ENCODE measurements at regions not wholly inside any gene's neighbourhood (a gene's known extent, or its start where the extent isn't known, plus 50 kb on each side); places are given as distances from the start of the nearest gene placed in this dataset.

- Histone ChIP-seq H3K9ac (ENCODE audit: insufficient read depth, low read depth, low read length) (no peak overlapping the region), H3K9me3 (ENCODE audit: low read length) (no peaks in the 10 kb centered on the region), H3K4me3 (replicated peaks in 1 of 3; ENCODE audit: insufficient read depth in 1 of 3, low read depth in 2 of 3, low read length in 3 of 3) (no peak overlapping the region), H3K27ac (ENCODE audit: extremely low read length, insufficient read depth, low read length) (no peak overlapping the region), H3K4me2 (ENCODE audit: low read depth, low read length) (no peak overlapping the region), H3K36me3 (replicated peaks in 1 of 2; ENCODE audit: control insufficient read depth in 1 of 2, insufficient read depth in 2 of 2, low read length in 2 of 2) (no peaks in the 10 kb centered on the region), H3K79me2 (ENCODE audit: insufficient read depth, low read length) (no peaks in the 10 kb centered on the region), H3K27me3 (ENCODE audit: control insufficient read depth in 1 of 2, insufficient read depth in 2 of 2, low read length in 2 of 2) (no peaks in the 10 kb centered on the region), H3K4me1 (ENCODE audit: insufficient read depth, low read length) (peaks cover 14% of the 10 kb centered on the region), H2AFZ (ENCODE audit: low read length) (no peak overlapping the region), H4K20me1 (ENCODE audit: insufficient read depth, low read length) (no peaks in the 10 kb centered on the region)
- ChIA-PET CTCF (ENCODE audit: low intra/inter-chr PET ratio, low total read pairs) (no interaction called here), POLR2A (no interaction called here)
- 52% methylated on average over 2 of the region's 2 CpGs for WGBS (ENCODE audit: low lambda C conversion rate)
- FAIRE-seq (no peak), ATAC-seq (no peak), DNase-seq (ENCODE audit: low spot score) (no peak)
- intact Hi-C loops (cut with micrococcal nuclease; ENCODE audit: unreplicated experiment): no loop called here
- no TSS peak for BruUV-seq (replicated peaks)
- in situ Hi-C loops (cut with HindIII; ENCODE audit: extremely low pct_ligation_motif_present, low pct_unique_long_range_greater_than_20kb): no loop called here
- TF ChIP-seq ZNF331 (CRISPR knock-in tag; IDR thresholded peaks at IDR 0.05) (no peak), TRIM22 (IDR thresholded peaks at IDR 0.05) (no peak), TMF1 (CRISPR knock-in tag; IDR thresholded peaks at IDR 0.05; ENCODE audit: low read depth) (no peak), HOXA9 (CRISPR knock-in tag; IDR thresholded peaks at IDR 0.05; ENCODE audit: borderline replicate concordance) (no peak), CENPBD1 (CRISPR knock-in tag; IDR thresholded peaks at IDR 0.05; ENCODE audit: borderline replicate concordance, low read depth) (no peak), ZBTB34 (CRISPR knock-in tag; IDR thresholded peaks at IDR 0.05) (no peak), NR0B2 (CRISPR knock-in tag; IDR thresholded peaks at IDR 0.05) (no peak), ZNF230 (CRISPR knock-in tag; IDR thresholded peaks at IDR 0.05) (no peak), ZBTB20 (CRISPR knock-in tag; IDR thresholded peaks at IDR 0.05; ENCODE audit: borderline replicate concordance, low read depth) (no peak), ZNF652 (CRISPR knock-in tag; IDR thresholded peaks at IDR 0.05; ENCODE audit: borderline replicate concordance, low read depth) (no peak), ZNF264 (CRISPR knock-in tag; IDR thresholded peaks at IDR 0.05) (no peak), FOXO4 (CRISPR knock-in tag; conservative IDR thresholded peaks at IDR 0.05) (no peak)
- TF ChIP-seq, protein P1, sequence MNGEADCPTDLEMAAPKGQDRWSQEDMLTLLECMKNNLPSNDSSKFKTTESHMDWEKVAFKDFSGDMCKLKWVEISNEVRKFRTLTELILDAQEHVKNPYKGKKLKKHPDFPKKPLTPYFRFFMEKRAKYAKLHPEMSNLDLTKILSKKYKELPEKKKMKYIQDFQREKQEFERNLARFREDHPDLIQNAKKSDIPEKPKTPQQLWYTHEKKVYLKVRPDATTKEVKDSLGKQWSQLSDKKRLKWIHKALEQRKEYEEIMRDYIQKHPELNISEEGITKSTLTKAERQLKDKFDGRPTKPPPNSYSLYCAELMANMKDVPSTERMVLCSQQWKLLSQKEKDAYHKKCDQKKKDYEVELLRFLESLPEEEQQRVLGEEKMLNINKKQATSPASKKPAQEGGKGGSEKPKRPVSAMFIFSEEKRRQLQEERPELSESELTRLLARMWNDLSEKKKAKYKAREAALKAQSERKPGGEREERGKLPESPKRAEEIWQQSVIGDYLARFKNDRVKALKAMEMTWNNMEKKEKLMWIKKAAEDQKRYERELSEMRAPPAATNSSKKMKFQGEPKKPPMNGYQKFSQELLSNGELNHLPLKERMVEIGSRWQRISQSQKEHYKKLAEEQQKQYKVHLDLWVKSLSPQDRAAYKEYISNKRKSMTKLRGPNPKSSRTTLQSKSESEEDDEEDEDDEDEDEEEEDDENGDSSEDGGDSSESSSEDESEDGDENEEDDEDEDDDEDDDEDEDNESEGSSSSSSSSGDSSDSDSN (CRISPR knock-in tag; IDR thresholded peaks at IDR 0.05): no peak
- TF ChIP-seq, protein P2, sequence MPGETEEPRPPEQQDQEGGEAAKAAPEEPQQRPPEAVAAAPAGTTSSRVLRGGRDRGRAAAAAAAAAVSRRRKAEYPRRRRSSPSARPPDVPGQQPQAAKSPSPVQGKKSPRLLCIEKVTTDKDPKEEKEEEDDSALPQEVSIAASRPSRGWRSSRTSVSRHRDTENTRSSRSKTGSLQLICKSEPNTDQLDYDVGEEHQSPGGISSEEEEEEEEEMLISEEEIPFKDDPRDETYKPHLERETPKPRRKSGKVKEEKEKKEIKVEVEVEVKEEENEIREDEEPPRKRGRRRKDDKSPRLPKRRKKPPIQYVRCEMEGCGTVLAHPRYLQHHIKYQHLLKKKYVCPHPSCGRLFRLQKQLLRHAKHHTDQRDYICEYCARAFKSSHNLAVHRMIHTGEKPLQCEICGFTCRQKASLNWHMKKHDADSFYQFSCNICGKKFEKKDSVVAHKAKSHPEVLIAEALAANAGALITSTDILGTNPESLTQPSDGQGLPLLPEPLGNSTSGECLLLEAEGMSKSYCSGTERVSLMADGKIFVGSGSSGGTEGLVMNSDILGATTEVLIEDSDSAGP (CRISPR knock-in tag; IDR thresholded peaks at IDR 0.05; ENCODE audit: borderline replicate concordance): no peak
These were observed 224.5 kb upstream of the CENPE start for GRCh38 chr4:103422467-103423219.

All from HepG2 (cell line).